ENCODE measurements at regions not wholly inside any gene's neighbourhood (a gene's known extent, or its start where the extent isn't known, plus 50 kb on each side); places are given as distances from the start of the nearest gene placed in this dataset.
"Not testable (repeated sequence)": the region's sequence is repeated elsewhere in the genome, so short reads cannot be mapped to it uniquely, and the experiment has no call there.

GRCh38 chr1:69070660-69071373, 496.9 kb upstream of the LRRC7 start:
- FAIRE-seq (no peak), DNase-seq (ENCODE audit: low spot score) (no peak)

- DNase-seq (ENCODE audit: low spot score) (no peak), FAIRE-seq (no peak)
Measured at GRCh38 chr1:69073176-69073575, 494.5 kb upstream of the LRRC7 start.

GRCh38 chr1:69076631-69077030, 491.1 kb upstream of the LRRC7 start:
- no peak for FAIRE-seq
- no peak for DNase-seq (ENCODE audit: low spot score)

DNA sequence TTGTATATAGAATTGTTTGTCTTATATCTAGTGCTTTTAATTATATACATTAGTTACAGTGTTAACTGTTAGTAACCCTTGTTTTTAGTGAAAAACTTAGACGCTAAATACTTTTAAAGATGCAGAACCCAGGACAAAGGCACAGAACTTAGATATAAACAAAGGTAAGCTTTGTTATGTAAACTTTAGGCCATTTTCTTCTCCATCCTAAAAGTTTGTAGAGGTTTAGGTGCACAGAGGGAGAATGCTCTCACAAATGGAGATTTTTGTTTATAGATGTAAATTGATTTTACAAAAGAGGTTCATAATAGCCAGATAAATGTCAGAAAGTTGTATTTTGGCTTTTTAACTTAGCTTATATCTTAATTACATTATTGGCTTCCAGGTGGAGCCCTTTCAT, 490.5 kb upstream of the LRRC7 start:
- DNase-seq (ENCODE audit: low spot score): no peak
- FAIRE-seq: no peak

DNA sequence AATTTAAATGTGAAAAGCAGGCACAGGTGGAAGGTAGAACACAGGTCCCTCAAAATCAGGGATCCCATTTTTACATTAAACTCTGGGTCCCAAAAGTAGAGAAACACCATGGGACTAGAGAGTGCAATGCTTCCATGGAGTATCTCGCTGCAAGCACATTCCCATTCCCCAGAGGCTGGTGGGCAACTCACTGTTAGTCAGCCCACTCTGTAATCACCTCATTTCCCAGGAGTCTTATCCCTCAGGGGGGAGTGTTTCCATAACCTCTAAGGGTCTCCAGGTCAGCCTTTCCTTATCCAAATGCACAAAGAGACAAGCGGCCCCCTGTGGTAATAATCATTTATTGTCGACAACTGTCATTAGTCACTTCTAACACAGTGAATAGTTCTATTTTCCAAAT, 490.1 kb upstream of the LRRC7 start:
- DNase-seq (ENCODE audit: low spot score) (no peak), FAIRE-seq (no peak)

DNA sequence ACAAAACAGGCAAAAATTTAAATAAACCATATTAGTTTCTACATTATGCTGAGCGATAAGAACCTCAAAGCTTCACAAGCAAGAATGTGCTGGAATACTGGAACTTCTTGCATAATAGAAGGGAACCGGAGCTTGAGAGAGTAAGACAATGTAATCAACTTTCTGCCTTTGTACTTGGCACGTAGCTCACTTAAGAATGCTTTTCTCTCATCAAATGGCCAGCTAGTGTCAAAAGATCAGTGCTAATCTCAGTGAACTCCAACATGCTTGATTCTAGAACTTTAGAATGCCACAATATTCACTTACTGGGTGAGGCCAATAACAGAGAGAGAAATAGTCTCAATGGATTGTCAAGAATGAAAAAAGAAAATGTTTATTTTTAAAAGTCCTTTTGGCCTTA, 486.1 kb upstream of the LRRC7 start:
- no peak for FAIRE-seq
- DNase-seq (ENCODE audit: low spot score): no peak

- no peak for DNase-seq (ENCODE audit: low spot score)
- no peak for FAIRE-seq
Measured at GRCh38 chr1:69082312-69082711, 485.4 kb upstream of the LRRC7 start.

DNA sequence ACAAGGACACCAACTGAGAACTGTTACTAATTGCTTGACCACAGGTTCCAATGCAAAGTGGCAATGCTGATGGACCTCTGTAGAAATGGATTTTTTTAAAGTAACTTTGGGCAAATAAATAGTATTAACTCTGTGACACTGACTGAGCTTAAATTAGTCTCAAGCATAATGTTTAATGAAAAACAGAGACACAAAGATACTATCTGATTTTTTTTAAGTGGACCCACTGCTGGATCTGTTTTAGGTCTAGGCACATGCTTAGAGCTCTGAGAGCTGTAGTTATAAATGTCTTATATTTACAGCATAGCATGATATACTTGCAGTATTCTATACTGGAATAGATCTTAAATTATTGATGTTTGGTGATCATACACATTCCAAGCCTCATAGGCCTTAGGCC, 481.6 kb upstream of the LRRC7 start:
- FAIRE-seq (no peak), DNase-seq (ENCODE audit: low spot score) (no peak)

GRCh38 chr1:69088571-69088970, 479.2 kb upstream of the LRRC7 start:
- FAIRE-seq (no peak), DNase-seq (ENCODE audit: low spot score) (no peak)

- no peak for FAIRE-seq
- DNase-seq (ENCODE audit: low spot score): no peak
Measured at GRCh38 chr1:69090170-69090569, 477.6 kb upstream of the LRRC7 start.

DNA sequence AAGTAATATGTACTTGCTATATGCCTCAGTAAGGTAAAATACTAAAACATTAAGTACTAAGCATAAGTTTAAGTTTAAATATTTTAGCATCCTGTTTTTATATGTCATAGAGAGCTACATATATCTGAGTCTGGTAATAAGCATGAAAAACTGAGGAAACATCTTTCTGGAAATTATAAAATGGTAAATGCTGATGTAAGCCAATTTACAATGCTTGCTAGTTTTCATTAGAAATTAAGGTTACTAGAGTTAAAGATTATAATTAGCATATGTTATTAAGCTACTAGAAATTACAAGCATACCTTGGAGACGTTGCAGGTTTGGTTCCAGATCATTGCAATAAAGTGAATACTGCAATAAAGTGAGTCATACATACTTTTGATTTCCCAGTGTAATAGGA, 477.0 kb upstream of the LRRC7 start:
- no peak for DNase-seq (ENCODE audit: low spot score)
- FAIRE-seq: no peak

DNA sequence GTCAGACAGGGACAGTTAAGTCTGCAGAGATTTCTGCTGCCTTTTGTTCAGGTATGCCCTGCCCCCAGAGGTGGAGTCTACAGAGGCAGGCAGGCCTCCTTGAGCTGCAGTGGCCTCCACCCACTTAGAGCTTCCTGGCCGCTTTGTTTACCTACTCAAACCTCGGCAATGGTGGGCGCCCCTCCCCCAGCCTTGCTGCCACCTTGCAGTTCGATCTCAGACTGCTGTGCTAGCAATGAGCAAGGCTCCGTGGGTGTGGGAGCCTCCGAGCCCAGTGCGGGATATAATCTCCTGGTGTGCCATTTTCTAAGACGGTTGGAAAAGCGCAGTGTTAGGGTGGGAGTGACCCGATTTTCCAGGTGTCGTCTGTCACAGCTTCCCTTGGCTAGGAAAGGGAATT, 465.7 kb upstream of the LRRC7 start:
- DNase-seq (ENCODE audit: low spot score); FAIRE-seq: not testable (repeated sequence)

DNA sequence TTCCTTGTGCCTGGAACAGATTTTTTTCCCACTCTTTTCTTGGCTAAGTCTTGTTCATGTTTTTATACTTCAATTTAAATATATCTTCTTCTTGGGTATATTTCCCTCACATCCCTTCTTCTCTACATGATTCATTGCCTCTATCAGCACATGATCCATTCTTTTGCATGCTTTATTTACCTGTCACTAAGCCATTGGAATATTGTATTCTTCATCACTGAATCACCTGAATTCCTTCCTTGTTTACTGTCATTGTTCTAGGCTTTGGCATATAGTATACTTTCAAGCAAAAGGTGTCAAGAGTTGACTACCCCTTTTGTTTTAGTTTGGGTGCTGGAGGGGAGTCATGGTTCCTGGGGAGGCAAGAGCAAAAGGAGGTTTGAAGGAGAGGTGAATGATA, 464.5 kb upstream of the LRRC7 start:
- no peak for DNase-seq (ENCODE audit: low spot score)
- FAIRE-seq: no peak

DNA sequence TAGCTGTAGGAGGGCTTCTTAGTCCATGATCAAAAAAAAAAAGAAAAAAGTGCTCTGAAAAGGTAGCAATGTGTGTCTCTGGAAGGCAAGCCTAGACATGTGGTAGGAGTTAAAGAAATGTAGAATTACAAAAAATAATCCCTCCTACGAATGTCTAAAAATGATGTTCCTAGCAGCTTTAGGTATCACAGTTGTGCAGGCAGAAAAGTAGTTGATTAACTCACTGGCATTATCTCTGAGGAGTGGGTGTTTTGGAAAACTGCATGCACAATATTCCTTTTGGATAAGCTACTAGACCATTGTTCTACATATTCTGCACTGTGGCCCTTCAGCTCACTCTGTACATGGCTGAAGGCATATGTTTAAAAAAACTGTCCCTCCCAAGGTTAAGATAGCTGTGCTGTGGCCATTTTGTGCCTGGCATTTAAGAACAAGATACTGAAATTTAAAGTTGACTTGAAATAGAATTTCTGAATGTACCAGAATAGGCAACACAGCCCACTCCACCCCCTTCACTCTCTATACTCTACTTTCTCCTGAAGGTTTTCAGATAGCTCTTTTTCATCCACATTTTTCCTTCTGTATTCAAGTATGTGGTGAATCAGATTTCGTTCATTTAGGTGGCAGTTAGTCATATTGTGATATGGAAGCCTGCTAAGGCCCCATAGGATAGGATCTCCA, 463.9 kb upstream of the LRRC7 start:
- DNase-seq (ENCODE audit: low spot score) (no peak), FAIRE-seq (no peak)

DNA sequence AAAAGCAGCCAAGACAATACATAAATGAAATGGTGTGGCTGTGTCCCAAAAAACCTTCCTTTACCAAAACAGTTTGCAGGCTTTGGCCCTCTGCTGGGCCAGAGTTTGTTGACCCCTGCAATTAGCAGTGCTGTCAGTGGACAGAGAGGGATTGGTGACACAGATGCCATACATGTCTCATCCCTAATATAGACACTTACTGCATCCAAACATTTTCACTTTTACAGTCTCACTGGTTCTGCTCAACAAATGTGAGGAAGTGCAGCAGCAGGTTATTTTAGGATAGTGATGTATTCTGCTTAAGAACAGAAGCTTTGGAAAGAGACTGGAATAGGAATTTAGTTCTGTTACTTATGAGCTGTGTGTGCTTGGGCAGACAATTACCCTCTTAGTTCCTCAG, 462.8 kb upstream of the LRRC7 start:
- DNase-seq (ENCODE audit: low spot score) (no peak), FAIRE-seq (no peak)

GRCh38 chr1:69109277-69109676, 458.4 kb upstream of the LRRC7 start:
- FAIRE-seq: no peak

DNA sequence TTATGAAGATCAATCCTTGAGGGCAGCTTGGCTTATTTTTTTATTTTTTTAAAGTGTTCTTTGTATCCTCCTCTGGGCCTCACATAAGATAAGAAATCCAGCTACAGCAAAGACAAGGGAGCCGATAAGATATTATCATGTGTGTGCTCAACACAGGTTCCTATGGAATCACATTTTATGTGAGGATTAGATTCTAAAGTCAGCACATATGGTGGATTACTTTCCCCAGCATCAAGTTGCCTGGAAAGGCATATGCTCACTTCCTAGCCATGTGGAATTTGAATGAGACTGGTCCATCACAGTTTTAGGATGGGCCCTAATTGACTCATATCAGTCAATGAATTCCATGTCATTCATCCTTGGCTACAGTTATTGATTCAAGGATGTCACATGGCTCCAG, 456.9 kb upstream of the LRRC7 start:
- FAIRE-seq: no peak
- no peak for DNase-seq (ENCODE audit: low spot score)

More at GRCh38 chr1:69109277-69109676, 458.4 kb upstream of the LRRC7 start:
- peak; percentile 17 for DNase-seq (ENCODE audit: low spot score)

DNA sequence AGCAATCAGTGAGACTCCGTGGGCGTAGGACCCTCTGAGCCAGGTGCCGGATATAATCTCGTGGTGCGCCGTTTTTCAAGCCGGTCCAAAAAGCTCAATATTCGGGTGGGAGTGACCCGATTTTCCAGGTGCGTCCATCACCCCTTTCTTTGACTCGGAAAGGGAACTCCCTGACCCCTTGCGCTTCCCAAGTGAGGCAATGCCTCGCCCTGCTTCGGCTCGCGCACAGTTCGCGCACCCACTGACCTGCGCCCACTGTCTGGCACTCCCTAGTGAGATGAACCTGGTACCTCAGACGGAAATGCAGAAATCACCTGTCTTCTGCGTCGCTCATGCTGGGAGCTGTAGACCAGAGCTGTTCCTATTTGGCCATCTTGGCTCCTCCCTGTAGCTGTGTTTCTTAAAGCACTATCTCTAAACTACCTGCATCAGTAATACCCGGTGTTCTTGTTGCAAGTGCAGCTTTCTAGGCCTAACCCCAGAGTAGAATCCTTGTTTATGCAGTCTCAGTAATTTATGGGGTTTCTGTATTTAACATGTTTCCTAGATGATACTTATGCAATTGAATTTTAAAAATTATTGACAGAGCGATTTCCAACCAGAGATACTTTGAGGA, 447.5 kb upstream of the LRRC7 start:
- DNase-seq (ENCODE audit: low spot score); FAIRE-seq: not testable (repeated sequence)

DNA sequence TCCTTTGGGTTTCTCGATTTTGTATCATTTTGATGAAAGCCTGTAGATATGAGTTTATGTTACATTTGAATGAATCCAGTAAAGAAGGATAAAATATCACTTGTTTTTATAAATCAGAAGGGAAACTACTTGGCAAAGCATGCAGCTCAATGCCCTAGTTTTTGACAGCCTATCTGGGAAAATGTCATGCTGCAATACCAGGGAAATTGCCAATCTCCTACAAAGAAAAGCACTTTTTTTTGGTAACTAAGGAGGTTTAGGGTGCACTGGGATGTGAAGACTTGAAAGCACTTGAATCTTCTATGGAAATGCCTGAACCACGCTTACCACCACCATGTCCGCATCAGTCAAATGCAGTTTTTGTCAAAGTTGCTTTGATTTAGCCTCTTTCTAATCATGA, 446.9 kb upstream of the LRRC7 start:
- DNase-seq (ENCODE audit: low spot score): no peak
- no peak for FAIRE-seq

DNA sequence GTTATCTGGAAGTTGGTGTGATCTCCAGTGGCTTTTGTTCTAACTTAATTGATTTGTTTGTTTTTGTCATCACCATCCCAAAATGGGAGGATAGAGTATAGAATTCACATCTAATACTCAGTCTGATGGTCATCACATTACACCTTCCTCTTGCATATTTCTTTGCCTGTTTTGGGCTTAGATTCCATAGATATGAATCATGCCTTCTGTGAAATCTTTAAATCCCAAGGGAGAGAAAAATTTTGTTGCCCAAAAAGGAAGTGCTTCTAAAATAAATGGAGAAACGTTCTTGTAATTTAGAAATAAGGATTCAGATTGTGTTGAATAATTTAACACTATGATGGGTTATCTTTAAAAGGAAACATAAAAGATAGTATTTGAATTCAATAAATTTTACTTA, 446.0 kb upstream of the LRRC7 start:
- FAIRE-seq (no peak), DNase-seq (ENCODE audit: low spot score) (peak; percentile 33)

GRCh38 chr1:69122373-69122772, 445.3 kb upstream of the LRRC7 start:
- FAIRE-seq (no peak), DNase-seq (ENCODE audit: low spot score) (no peak)

- DNase-seq (ENCODE audit: low spot score) (no peak), FAIRE-seq (no peak)
Measured at GRCh38 chr1:69123486-69123885, 444.2 kb upstream of the LRRC7 start.

- FAIRE-seq (no peak), DNase-seq (ENCODE audit: low spot score) (no peak)
Measured at GRCh38 chr1:69126796-69127195, 440.9 kb upstream of the LRRC7 start.
